NCI-H1417 (cell line): ENCODE measurements at regions not wholly inside any gene's neighbourhood (a gene's known extent, or its start where the extent isn't known, plus 50 kb on each side); places are given as distances from the start of the nearest gene placed in this dataset.
"Not testable (repeated sequence)": the region's sequence is repeated elsewhere in the genome, so short reads cannot be mapped to it uniquely, and the experiment has no call there.

Experiments used
- DNase-seq, 3 experiments: peaks; one replicate each; lab custom pipeline; 2025; lab: John Stamatoyannopoulos, UW

DNA sequence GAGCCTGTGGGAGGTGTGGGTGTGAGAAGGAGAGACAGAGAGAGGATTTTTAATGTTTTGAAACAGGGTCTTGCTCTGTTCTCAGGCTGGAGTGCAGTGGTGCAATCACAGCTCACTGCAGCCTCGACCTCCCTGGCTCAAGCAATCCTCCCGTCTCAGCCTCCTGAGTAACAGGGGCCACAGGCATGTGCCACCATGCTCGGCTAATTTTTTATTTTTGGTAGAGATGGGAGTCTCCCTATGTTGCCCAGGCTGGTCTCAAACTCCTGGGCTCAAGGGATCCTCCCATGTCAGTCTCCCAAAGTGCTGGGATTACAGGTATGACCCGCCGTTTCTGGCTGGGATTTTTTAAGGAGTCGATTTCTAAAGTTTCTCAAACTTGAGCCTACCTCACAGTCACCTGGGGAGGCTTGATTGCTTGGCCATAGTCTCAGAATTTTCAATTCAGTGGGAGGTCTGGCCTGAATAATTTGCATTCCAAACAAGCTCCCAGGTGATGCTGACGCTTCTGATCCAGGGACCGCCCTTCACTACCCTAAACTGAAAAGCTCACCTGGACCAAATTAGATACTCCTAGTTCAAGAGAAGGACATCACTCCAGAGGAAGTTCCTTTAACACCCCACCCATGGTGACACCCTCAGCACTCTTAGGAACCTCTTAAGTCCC is 70.8 kb upstream of the SLC1A4 start:
- DNase-seq = no peak

DNA sequence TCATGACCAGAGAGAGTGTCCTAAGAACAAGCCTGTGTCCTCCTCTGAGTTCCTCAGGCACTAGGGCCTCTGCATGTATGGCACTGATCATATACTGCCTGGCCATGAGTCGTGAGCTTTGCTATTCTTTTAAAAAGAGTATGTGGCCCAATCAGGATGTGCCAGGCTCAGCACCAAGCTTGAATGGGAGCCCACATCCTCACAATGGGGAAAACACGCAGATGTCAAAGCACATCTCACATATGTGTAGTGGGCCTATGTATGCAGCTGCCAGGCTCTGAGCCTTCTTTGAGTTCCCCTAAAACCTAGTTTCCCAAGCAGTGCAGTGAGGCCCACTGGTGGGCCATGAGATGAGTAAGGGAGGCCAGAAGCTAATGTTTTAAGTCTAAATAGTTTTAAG is 69.9 kb upstream of the SLC1A4 start:
- no peak for DNase-seq

DNA sequence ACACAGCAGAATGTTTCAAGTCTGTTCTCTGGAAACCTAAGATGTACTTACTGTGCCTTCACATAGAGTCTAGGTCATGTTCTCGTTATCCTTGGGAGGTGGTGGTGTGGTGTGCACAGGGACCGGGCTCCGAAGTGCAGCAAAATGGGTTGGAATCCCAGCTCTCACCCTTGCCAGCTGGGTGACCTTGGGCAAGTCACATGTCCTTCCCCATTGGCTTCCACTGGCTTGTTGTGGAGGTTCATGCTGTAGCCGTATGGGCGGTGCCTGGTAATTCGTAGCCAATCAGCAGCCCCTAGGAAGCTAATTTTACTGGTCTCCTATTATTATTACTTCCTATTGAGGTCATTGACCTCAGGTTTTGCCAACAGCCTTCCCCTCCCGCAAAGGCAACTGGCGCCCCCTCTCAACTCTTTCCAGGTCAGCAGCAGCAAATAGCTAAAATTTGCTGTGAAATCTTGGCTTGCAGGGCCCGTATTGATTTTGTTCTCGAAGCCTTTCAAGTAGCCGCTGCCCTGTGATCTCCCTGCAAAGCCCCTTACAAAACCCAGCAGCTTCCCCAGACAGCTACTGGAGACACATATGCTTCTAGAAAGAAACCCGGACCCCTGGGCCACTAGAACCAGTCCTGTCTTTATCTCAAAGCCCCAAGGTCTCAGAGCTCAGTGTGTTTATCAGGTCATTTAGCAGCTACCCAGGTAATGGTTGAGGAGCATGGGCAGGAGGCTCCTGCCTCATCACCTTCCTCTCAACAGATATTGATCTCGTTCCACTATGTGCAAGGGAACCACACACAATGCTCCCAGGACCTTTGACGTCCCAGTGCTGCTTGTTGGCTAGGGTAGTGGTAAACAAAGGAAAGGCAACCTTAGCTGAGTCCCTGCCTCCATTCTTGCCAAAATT is 66.5 kb upstream of the SLC1A4 start:
- DNase-seq = no peak

DNA sequence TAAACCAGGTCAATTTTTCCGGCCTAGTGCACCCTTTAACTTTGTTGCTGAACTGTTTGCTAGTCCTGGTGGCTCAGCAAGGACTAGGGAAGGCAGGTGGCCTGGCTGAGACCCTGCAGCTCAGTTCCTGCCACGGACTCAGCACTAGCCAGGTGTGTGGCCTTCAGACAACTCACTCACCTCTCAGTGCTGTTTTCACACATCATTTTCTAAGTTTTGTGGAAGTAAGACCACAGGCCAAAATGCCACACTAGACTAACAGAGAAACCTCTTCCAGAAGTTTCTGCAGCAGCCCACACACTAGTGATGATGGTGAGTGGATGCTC is 65.9 kb upstream of the SLC1A4 start:
- DNase-seq = no peak

DNA sequence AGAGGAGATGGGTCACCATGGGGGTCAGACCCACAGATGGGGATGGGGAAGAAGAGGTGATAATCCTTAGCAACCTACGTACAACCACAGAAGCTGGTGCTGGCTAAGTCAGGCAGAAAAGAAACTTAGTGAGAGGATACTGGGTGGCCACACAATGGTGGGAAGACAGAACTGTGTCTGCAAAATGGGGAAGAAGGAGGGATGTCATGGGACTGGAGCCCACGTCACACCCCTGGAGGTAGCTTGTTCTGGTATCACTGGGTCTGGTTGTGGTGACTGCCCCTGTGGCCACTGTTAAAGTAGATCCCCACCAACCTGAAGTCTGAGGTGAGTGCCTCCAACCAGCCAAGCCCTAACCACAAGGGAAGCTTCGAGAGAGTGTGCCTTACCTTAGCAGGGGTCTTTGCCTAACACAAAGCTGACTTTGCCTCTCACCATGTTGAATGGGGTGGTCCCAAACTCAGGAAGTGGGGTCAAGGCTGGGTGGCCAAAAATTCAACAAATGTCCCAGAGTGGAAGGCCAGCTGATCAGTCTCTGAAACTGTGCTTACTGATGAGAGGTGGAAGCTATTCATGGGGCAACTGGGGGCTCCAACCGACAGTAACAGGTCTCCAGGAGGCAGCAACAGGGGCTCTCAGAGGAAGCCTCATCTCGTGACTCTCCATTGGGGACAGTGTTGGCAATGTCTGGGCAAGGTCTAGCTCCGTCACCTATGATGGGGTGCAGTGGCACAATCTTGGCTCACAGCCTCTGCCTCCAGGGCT is 64.8 kb upstream of the SLC1A4 start:
- no peak for DNase-seq

DNA sequence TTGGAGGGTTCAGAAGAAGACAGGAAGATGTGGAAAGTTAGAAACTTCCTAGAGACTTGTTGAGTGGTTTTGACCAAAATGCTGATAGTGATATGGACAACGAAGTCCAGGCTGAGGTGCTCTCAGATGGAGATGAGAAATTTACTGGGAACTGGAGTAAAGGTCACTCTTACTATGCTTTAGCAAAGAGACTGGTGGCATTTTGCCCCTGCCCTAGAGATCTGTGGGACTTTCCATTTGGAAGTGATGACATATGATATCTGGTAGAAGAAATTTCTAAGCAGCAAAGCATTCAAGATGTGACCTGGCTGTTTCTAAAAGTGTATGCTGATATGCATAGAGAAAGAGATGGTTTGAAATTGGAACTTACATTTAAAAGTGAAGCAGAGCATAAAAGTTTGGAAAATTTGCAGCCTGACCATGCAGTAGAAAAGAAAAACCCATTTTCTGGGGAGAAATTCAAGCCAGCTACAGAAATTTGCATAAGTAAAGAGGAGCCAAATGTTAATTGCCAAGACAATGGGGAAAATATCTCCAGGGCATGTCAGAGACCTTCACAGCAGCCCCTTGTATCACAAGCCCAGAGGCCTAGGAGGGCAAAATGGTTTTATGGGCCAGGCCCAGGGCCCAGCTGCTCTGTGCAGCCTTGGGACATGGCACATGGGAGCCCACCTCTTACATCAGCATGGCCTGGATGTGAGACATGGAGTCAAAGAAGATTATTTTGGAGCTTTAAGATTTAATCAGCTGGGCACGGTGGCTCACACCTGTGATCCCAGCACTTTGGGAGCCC is 63.1 kb upstream of the SLC1A4 start:
- DNase-seq = not testable (repeated sequence)

DNA sequence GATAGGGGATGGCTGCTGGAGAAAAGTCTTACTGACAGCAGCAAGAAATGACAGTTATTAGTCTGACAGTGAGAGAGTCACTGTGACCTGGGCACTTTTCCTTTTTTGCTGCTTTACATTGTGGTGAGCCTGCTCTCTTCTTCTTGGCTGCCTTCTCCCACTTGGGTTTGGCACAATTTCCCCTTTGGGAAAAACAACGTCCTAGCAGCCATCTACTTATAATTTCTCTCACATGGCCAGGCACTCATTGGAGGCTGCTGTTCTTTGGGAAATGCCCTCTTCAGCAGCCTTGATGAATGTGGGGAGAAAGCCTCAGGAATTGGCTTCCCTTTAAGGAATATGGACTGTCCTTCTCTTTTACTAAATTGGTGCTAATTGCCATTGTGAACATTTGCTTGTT is 60.4 kb upstream of the SLC1A4 start:
- DNase-seq = no peak

DNA sequence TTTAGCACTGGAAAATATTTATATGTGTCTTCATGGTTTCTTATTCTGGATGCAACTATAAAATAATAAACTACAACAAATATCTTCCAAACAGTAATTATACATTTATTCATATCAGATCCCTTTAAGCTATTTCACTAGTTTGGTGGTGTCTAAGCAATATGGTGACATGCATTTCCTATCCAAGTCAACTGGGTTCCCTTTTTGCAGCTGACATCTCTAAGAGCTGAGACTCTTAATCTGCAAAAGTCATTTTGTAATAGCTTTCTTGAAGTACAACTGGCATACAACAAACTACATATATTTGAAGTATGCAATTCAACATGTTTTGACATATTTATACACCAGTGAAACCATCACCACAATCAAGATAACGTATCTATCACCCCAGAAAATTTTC is 59.9 kb upstream of the SLC1A4 start:
- no peak for DNase-seq

DNA sequence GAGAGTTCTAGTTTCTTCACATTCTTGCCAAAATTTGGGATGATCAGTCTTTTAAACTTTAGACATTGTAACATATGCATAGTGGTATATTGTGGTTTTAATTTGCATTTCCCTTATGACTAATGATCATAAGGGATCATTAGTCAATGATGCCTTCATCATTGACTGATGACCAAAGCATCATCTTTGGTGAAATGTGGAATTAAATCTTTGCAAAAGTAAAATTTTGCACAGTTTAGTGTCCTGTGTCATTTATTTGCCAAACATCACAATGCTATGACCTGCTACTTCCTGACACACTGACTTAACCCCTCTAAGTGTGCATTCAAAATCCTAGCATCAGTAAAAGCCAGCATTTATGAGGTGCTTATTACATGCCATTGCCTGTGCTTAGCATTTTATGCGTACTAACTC is 58.9 kb upstream of the SLC1A4 start:
- no peak for DNase-seq

DNA sequence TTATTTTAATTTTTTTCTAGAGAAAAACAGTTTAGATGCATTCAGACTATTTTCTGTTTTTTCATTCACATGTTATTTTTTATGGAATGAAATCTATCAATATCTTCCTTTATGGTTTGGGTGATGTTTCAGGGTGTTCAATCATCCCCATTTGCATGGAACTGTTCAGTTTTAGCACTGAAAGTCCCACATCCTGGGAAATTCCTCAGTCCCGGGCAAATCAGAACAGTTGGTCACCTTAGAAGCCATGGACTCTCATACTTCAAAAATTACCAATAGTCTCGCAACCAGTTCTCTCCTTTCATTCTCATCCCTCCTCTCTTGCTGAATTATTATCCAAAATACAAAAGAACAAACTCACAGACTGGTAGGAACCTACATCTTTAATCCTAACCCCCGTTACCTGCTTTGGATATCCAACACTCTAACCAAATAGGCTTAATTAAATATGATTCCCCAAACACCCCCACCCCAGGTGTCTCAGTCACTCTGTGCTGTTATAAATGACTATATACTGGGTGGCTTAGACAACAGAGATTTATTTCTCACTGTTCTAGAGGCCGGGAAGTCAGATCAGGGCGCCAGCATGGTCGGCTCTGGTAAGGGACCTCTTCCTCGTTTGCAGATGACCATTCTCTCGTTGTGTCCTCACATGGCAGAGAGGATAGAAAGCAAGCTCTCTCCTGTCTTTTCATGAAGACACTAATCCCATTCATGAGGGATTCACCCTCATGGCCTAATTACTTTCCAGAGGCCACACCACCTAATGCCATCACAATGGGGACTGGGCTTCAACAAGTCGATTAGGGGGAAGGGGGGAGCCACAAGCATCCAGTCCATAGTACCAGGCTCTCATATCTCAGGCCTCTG is 57.7 kb upstream of the SLC1A4 start:
- DNase-seq = no peak

DNA sequence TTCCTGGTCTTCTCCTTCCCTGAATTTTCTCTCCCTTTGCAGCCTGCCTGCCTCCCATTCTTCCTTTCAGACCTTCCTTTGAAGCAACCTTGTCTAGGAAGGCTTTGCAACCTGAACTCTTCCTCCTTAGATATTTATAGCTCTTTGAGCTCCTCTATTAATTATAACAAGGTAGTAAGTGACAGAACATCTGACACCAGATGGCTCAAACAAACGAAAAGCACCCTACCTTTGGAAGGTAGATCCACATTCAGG is 57.2 kb upstream of the SLC1A4 start:
- no peak for DNase-seq

DNA sequence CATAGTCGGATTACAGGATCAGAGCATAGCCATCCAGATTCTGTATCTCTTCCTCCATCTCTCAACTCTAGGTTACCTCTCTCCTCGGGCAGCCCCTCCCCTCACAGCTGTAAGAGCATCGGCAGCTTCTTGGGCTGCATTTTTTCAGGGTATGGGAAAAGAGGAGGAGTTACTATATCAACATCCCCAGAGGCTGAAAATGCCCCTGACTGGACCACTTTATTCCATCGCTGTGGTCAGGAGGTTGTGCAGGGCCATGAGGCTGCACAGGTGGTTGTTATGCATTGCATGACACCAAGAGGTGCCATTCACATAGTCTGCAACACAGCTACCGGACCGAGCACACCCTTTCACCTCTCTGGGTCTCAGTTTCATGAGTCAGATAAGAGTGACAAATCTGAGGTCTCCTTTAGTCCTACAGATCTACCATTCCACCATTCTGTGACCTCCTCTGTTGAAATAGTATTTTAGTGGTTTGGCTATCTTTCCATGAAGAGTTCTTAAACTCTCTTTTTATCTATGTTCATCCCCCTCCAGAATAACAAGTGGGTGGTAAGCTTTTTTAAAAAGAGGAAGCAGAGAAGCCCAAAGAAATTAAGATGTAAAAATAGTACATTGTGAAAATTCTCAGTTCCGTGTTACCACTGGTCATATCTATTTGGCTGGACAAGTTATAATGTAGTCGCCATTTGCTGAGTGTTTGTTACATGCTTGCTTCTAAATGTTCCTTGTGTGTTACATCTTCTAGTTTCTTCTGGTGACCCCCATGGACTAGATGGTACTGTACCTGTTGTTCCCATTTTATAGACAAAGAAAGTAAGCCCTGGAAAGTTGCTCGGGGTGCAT is 56.6 kb upstream of the SLC1A4 start:
- no peak for DNase-seq

DNA sequence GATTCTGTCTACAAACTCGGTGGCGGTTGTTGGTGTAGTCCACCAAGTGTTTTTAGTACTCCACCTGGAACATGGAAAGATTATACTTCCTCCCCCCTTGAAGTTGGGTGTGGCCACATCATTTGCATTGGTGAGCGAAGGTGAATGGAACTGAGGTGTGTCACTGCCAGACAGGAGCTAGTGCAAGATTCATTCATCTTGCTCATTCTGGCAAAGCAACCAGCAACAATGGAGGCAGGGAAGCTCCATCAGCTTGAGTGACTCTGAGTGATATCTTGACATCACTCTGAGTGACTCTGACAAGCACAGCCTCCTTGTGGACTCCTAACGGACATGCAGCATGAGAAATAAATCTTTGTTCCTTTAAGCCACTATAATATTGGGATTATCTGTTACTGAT is 54.7 kb upstream of the SLC1A4 start:
- peak in 1 of 3 experiments; percentile 68 for DNase-seq

DNA sequence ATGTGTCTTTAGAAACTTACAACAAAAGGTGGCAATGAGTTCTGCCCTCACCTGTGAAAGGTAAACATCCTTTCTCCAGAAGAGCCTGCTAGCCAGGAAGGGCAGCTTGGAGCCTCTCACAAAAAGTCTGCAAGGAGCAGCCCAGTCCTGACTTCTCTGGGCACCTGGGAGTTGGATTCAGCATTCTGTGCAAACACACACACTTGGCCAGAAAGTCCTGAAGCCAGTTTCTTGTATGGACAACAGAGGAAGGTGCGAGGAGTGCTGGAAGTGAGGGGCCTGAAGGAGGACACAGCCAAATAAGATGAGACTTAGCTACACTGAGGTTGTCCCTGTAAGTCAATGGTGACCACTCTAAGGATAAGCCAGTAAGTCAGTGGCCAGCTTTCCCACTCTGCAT is 52.4 kb upstream of the SLC1A4 start:
- no peak for DNase-seq

DNA sequence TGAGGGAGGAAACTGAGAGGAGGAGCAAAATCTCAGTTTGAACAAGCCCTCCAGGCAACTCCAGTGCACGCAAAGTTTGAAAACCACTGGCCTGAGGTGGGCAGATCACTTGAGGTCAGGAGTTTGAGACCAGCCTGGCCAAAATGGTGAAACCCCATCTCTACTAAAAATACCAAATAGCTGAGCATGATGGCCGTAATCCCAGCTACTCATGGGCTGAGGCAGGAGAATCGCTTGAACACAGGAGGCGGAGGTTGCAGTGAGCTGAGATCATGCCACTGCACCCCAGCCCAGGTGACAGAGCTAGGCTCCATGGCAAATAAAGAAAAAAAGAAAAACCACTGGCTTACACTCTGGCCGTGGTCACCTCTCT is 51.9 kb upstream of the SLC1A4 start:
- not testable (repeated sequence) for DNase-seq

DNA sequence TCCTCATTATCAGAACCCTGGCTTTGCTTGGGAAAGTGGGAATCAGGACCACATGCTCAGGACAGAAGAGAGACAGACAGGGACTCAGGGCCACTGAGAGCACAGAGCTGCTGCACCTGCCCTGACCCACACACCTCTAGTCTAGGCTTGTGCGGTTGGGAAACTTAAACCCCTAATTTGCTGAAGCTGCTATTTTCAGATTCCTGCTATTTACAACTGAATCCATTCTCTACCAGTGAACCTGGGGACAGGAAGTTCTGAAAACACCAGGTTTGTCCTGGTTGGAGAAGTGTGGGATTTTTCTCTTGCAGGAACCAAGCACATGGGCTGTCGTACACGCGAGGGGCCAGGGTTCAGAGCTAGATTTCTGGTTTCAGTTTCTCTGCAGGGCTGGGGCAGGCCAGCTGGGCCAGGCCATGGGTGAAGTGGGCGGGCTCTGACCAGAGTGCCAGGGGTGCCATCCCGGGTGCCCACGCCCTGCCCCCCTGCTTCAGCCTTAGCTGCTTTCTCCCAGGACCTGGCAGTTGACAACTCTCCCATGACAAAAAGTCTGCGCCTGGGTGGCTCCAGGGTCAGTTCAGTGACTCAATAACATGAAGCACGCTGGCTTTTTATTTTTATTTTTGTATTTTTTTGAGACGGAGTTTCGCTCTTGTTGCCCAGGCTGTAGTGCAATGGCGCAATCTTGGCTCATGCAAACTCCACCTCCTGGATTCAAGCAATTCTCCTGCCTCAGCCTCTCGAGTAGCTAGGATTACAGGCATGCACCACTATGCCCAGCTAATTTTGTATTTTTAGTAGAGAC is 51.3 kb upstream of the SLC1A4 start:
- DNase-seq = peak in 1 of 3 experiments; percentile 31

DNA sequence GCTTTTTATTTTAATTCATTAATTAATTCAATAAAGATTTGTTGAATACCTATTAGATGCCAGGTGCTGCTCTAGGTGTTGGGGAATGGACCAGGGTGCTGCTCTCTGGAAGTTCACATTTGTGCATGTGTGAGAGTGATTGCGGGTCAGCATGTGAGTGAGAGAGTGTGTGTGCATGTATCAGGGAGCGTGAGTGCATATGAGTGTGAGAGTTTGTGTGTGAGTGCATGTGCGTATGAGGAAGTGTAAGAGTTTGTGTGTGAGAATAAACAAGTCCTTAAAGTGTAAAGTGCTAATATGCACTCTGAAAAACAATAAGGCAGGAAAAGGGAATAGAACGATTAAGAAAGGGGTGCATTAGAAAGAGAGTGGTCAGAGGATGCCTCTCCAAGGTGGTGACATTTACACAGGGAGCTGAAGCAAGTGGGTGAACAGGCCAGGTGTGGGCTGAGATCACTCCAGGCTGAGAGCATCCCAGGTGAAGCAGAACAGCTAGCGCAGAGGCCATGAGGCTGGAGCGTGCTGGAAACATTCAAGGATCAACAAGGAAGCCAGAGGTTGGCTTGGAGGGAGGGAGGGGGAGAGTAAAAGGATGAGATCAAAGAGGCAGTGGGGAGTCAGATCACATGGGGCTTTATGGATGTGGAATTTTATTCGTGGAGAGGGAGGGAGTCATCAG is 50.5 kb upstream of the SLC1A4 start:
- DNase-seq = peak in 1 of 3 experiments; percentile 43

DNA sequence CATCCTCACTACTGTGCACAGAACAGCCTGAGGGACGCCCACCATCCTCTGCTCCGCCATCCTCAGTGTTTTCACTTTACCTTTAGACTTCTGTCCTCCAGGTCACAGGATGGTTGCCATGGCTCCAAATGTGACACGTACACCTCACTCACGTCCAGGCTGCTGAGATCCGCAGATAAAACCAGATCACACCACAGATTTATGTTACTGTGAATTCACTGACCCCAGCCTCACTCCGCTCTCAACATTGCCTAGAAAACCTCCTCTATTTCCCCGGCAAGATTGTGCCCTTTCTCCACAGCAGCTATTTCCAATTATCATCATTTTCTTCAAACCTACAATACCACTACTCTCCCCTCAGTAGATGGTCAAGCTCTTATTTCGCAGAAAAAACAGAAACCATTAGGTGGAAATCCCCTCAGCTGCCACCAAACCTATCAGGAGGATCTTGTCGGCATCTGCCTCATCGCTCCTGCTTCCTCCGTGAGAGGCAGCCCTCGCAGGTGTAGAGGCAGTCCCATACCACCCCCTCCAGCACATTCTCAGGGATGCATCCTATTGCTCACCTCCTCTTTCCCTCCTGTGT is 49.8 kb upstream of the SLC1A4 start:
- no peak for DNase-seq
